ENCODE measurements at regions not wholly inside any gene's neighbourhood (a gene's known extent, or its start where the extent isn't known, plus 50 kb on each side); places are given as distances from the start of the nearest gene placed in this dataset.

- ChIA-PET CTCF (interaction anchor here (0.6 kb wide), 1 partner anchor 860 kb away, joined by 4 read pairs; no protein-coding TSS in a partner anchor), POLR2A (ENCODE audit: low non-redundant PET) (no interaction called here)
- DNase-seq (ENCODE audit: low spot score): no peak
- TF ChIP-seq CTCF (conservative IDR thresholded peaks at IDR 0.05; ENCODE audit: low read depth): no peak
- H3K27ac ChIP-seq: no peak overlapping the region
These were observed 206.5 kb upstream of the CDIN1 start for GRCh38 chr15:36372968-36373367.

- CTCF ChIA-PET: no interaction called here
These were observed 205.9 kb upstream of the CDIN1 start for GRCh38 chr15:36373550-36373949.

GRCh38 chr15:36389107-36389506 is 190.3 kb upstream of the CDIN1 start:
- TF ChIP-seq CTCF (conservative IDR thresholded peaks at IDR 0.05; ENCODE audit: low read depth): no peak
- no peak for DNase-seq (ENCODE audit: low spot score)
- no peak overlapping the region for H3K27ac ChIP-seq
- ChIA-PET POLR2A (ENCODE audit: low non-redundant PET) (no interaction called here), CTCF (no interaction called here)

More at GRCh38 chr15:36373550-36373949, 205.9 kb upstream of the CDIN1 start:
- H3K27ac ChIP-seq: no peak overlapping the region
- no peak for TF ChIP-seq CTCF (conservative IDR thresholded peaks at IDR 0.05; ENCODE audit: low read depth)
- DNase-seq (ENCODE audit: low spot score): peak; percentile 20
- POLR2A ChIA-PET (ENCODE audit: low non-redundant PET): no interaction called here

- no peak for TF ChIP-seq CTCF (conservative IDR thresholded peaks at IDR 0.05; ENCODE audit: low read depth)
- POLR2A ChIA-PET (ENCODE audit: low non-redundant PET): no interaction called here
- no peak overlapping the region for H3K27ac ChIP-seq
- no peak for DNase-seq (ENCODE audit: low spot score)
- CTCF ChIA-PET: interaction anchor here (0.6 kb wide), 1 partner anchor 677 kb away, joined by 3 read pairs; no protein-coding TSS in a partner anchor
These were observed 188.9 kb upstream of the CDIN1 start for GRCh38 chr15:36390491-36390890.

GRCh38 chr15:36392676-36393266 is 186.7 kb upstream of the CDIN1 start:
- CTCF ChIA-PET: interaction anchor here (0.6 kb wide), 1 partner anchor 735 kb away, joined by 6 read pairs; no protein-coding TSS in a partner anchor
- POLR2A ChIA-PET (ENCODE audit: low non-redundant PET): no interaction called here
- DNase-seq (ENCODE audit: low spot score): peak; percentile 44
- no peak for TF ChIP-seq CTCF (conservative IDR thresholded peaks at IDR 0.05; ENCODE audit: low read depth)
- no peak overlapping the region for H3K27ac ChIP-seq

GRCh38 chr15:36398212-36398611 is 181.2 kb upstream of the CDIN1 start:
- CTCF ChIA-PET: no interaction called here
- POLR2A ChIA-PET (ENCODE audit: low non-redundant PET): no interaction called here
- DNase-seq (ENCODE audit: low spot score): no peak
- H3K27ac ChIP-seq: no peak overlapping the region
- TF ChIP-seq CTCF (conservative IDR thresholded peaks at IDR 0.05; ENCODE audit: low read depth): no peak
